HepG2 (cell line): ENCODE measurements at regions not wholly inside any gene's neighbourhood (a gene's known extent, or its start where the extent isn't known, plus 50 kb on each side); places are given as distances from the start of the nearest gene placed in this dataset.

Experiments
- ATAC-seq: fragments of 200-7000 bp; cut with Tn5 transposase; 3 replicates; pipeline ENCODE4 v1.9.1; 2020; ENCODE audit warnings: mild to moderate bottlenecking, moderate library complexity
- BruUV-seq: library from RNA; stranded (reverse); fragments of 400-500 nt; replicated peaks from 2 replicates; lab custom pipeline; 2021; lab: Mats Ljungman, UMichigan
- CTCF ChIA-PET: fragments of 300-600 bp; formaldehyde crosslinking; extraction: SDS; loops from one replicate; lab custom pipeline; 2021; ENCODE audit warnings: low total read pairs, inconsistent platforms, low intra/inter-chr PET ratio; lab: Yijun Ruan, JAX
- POLR2A ChIA-PET: fragments of 350-600 bp; sonication (Branson Sonifier 250); formaldehyde crosslinking; loops from one replicate; lab custom pipeline; 2020; ENCODE audit warnings: antibody characterized with exemption, inconsistent platforms; lab: Yijun Ruan, JAX
- DNase-seq: peaks from one replicate; pipeline ENCODE4 v3.0.0-alpha.2; 2015; ENCODE audit warnings: low spot score
- FAIRE-seq: peaks from 3 replicates; lab custom pipeline; 2011; peaks lifted over from hg19 to GRCh38; lab: Jason Lieb, UNC
- H2AFZ ChIP-seq: one replicate; pipeline ENCODE4 v1.6.1; 2011; ENCODE audit warnings: low read length, inconsistent platforms
- H3K27ac ChIP-seq: fragments of 300-600 bp; 3 replicates; pipeline ENCODE4 v1.8.0; 2011; ENCODE audit warnings: mixed run types, mild to moderate bottlenecking, mixed read lengths, low read length, inconsistent platforms; ENCODE audit not compliant: insufficient read depth; ENCODE audit errors: extremely low read length
- H3K27me3 ChIP-seq, 2 experiments: fragments of 200-600 bp in 1 of 2; 2 replicates in 1 of 2; 3 replicates in 1 of 2; pipeline versions ENCODE4 v1.6.0 to v1.8.0; 2011; ENCODE audit warnings: low read length in 2 of 2, mild to moderate bottlenecking in 2 of 2, moderate library complexity in 2 of 2, inconsistent platforms in 1 of 2; ENCODE audit not compliant: insufficient read depth in 2 of 2, control insufficient read depth in 1 of 2
- H3K36me3 ChIP-seq, 2 experiments: fragments of 200-600 bp in 1 of 2; replicated peaks in 1 of 2; 2 replicates in 1 of 2; 3 replicates in 1 of 2; pipeline versions ENCODE4 v1.5.1 to v1.8.0; 2011; ENCODE audit warnings: low read length in 2 of 2, inconsistent platforms in 1 of 2; ENCODE audit not compliant: insufficient read depth in 2 of 2, control insufficient read depth in 1 of 2
- H3K4me1 ChIP-seq: 2 replicates; pipeline ENCODE4 v1.5.1; 2012; ENCODE audit warnings: low read length, inconsistent platforms; ENCODE audit not compliant: insufficient read depth
- H3K4me2 ChIP-seq: 2 replicates; pipeline ENCODE4 v1.6.0; 2011; ENCODE audit warnings: low read depth, low read length, inconsistent platforms
- H3K4me3 ChIP-seq, 3 experiments: fragments of 200-600 bp in 1 of 3; sonication (generic), shearing (Covaris generic) in 1 of 3; replicated peaks in 1 of 3; 2 replicates each; pipeline ENCODE4 v1.5.1; 2011 to 2016; ENCODE audit warnings: low read length in 3 of 3, inconsistent platforms in 2 of 3, low read depth in 2 of 3, mild to moderate bottlenecking in 2 of 3, control low read depth in 1 of 3, mixed read lengths in 1 of 3; ENCODE audit not compliant: insufficient read depth in 1 of 3
- H3K79me2 ChIP-seq: one replicate; pipeline ENCODE4 v1.6.1; 2011; ENCODE audit warnings: low read length, inconsistent platforms; ENCODE audit not compliant: insufficient read depth
- H3K9ac ChIP-seq: 2 replicates; pipeline ENCODE4 v1.6.0; 2011; ENCODE audit warnings: mild to moderate bottlenecking, low read depth, low read length, inconsistent platforms; ENCODE audit not compliant: insufficient read depth
- H3K9me3 ChIP-seq: 2 replicates; pipeline ENCODE4 v1.5.1; 2012; ENCODE audit warnings: mild to moderate bottlenecking, low read length
- H4K20me1 ChIP-seq: 2 replicates; pipeline ENCODE4 v1.6.0; 2011; ENCODE audit warnings: inconsistent platforms, mild to moderate bottlenecking, low read length, moderate library complexity; ENCODE audit not compliant: insufficient read depth
- ADNP ChIP-seq: sonication (generic); formaldehyde crosslinking; IDR thresholded peaks from 2 replicates; pipeline ENCODE4 v1.4.0; 2020; ENCODE audit warnings: missing genetic modification reagents
- ATF4 ChIP-seq, 2 experiments: fragments of 450-650 bp in 1 of 2; sonication (generic) in 1 of 2; formaldehyde crosslinking; IDR thresholded peaks; 2 replicates each; pipeline versions ENCODE4 v1.5.0 to v1.8.0; 2020 to 2022; ENCODE audit warnings: mild to moderate bottlenecking in 1 of 2, missing genetic modification reagents in 1 of 2
- CREBL2 ChIP-seq: sonication (generic); formaldehyde crosslinking; IDR thresholded peaks from 2 replicates; pipeline ENCODE4 v1.8.1; 2023; ENCODE audit warnings: missing genetic modification reagents, mild to moderate bottlenecking, borderline replicate concordance
- ELF4 ChIP-seq: sonication (generic); formaldehyde crosslinking; IDR thresholded peaks from 2 replicates; pipeline ENCODE4 v1.5.0; 2020; ENCODE audit warnings: missing genetic modification reagents, mild to moderate bottlenecking, moderate library complexity, borderline replicate concordance
- GTF2F1 ChIP-seq: fragments of 150-350 bp; IDR thresholded peaks from 2 replicates; pipeline ENCODE4 v1.6.1; 2014; ENCODE audit warnings: low read length
- IKZF5 ChIP-seq: IDR thresholded peaks from 2 replicates; pipeline ENCODE4 v1.6.1; 2018; ENCODE audit warnings: missing genetic modification reagents, mild to moderate bottlenecking, missing compliant biosample characterization
- RERE ChIP-seq: IDR thresholded peaks from 2 replicates; pipeline ENCODE4 v1.6.1; 2016; ENCODE audit warnings: low read depth, missing genetic modification reagents, missing compliant biosample characterization
- REST ChIP-seq, 2 experiments: IDR thresholded peaks; 2 replicates each; pipeline ENCODE4 v1.6.1; 2011 to 2012; ENCODE audit warnings: low read length in 2 of 2, borderline replicate concordance in 1 of 2, low read depth in 1 of 2, mild to moderate bottlenecking in 1 of 2, moderate library complexity in 1 of 2
- SP2 ChIP-seq: sonication (generic); formaldehyde crosslinking; IDR thresholded peaks from 2 replicates; pipeline ENCODE4 v1.5.1; 2020; ENCODE audit warnings: mild to moderate bottlenecking, missing genetic modification reagents
- ZBTB3 ChIP-seq: sonication (generic); formaldehyde crosslinking; IDR thresholded peaks from 2 replicates; pipeline ENCODE4 v1.4.0; 2020; ENCODE audit warnings: low read depth, mild to moderate bottlenecking, moderate library complexity, missing genetic modification reagents, borderline replicate concordance
- ZNF543 ChIP-seq: sonication (generic); formaldehyde crosslinking; IDR thresholded peaks from 2 replicates; pipeline ENCODE4 v1.4.0; 2020; ENCODE audit warnings: mild to moderate bottlenecking, missing genetic modification reagents
- WGBS: methylation state at CpG from one replicate; pipeline ENCODE4 v1.1.6; 2017; ENCODE audit warnings: low lambda C conversion rate; 5-methylcytosine and 5-hydroxymethylcytosine counted together
- in situ Hi-C: cut with HindIII; loops from 2 replicates; pipeline ENCODE4 v1.10.0; 2017; ENCODE audit warnings: low pct_unique_long_range_greater_than_20kb; ENCODE audit not compliant: extremely low pct_ligation_motif_present
- intact Hi-C: fragments of 100-400 bp; cut with micrococcal nuclease; formaldehyde crosslinking; loops from one replicate; pipeline ENCODE4 v1.10.0; 2022; ENCODE audit not compliant: unreplicated experiment

- TF ChIP-seq ZBTB3 (CRISPR knock-in tag): no peak
- no peak for TF ChIP-seq ADNP (CRISPR knock-in tag)
These were observed 1165.6 kb upstream of the SEMA6A start (continued) for GRCh38 chr5:117740268-117740667.

- DNase-seq: no peak
- no peak overlapping the region for H3K4me2 ChIP-seq
- in situ Hi-C loops: no loop called here
- H3K9me3 ChIP-seq: no peaks in the 10 kb centered on the region
- CTCF ChIA-PET: no interaction called here
- BruUV-seq: no TSS peak
- H3K79me2 ChIP-seq: no peaks in the 10 kb centered on the region
- intact Hi-C loops: no loop called here
- ATAC-seq: no peak
- no peak overlapping the region for H3K4me3 ChIP-seq
- no peaks in the 10 kb centered on the region for H3K4me1 ChIP-seq
- H3K36me3 ChIP-seq: no peaks in the 10 kb centered on the region
- POLR2A ChIA-PET: no interaction called here
- H2AFZ ChIP-seq: no peak overlapping the region
- WGBS: 4% methylated on average over 3 of the region's 3 CpGs
- H3K9ac ChIP-seq: no peak overlapping the region
- FAIRE-seq: no peak
- no peaks in the 10 kb centered on the region for H4K20me1 ChIP-seq
- no peaks in the 10 kb centered on the region for H3K27me3 ChIP-seq
- no peak overlapping the region for H3K27ac ChIP-seq
- no peak for TF ChIP-seq ELF4 (CRISPR knock-in tag)
- no peak for TF ChIP-seq RERE (CRISPR knock-in tag)
- no peak for TF ChIP-seq ZNF543
- TF ChIP-seq CREBL2 (CRISPR knock-in tag): no peak
- no peak for TF ChIP-seq GTF2F1
- TF ChIP-seq SP2: no peak
- no peak for TF ChIP-seq IKZF5
- no peak for TF ChIP-seq ATF4 (CRISPR knock-in tag; IDR thresholded peaks at IDR 0.05)
- no peak for TF ChIP-seq REST (IDR thresholded peaks at IDR 0.05; ENCODE audit: borderline replicate concordance in 1 of 2, low read depth in 1 of 2, low read length in 2 of 2)
These were observed 1163.9 kb upstream of the SEMA6A start for GRCh38 chr5:117738571-117738970.
